Hematopoietic multipotent progenitor cell (in vitro differentiated cells): ENCODE measurements at regions not wholly inside any gene's neighbourhood (a gene's known extent, or its start where the extent isn't known, plus 50 kb on each side); places are given as distances from the start of the nearest gene placed in this dataset.
A peak's percentile ranks its signal among the peaks of the same experiment; 100 is the strongest.

Experiments used
- DNase-seq, 3 donors: peaks; one replicate each; pipeline ENCODE4 v3.0.0-alpha.2; 2011 to 2015; ENCODE audit warnings: low read depth in 2 of 3, low spot score in 2 of 3

GRCh38 chr3:83882701-83883100 is 1076.1 kb upstream of the CADM2 start:
- no peak for DNase-seq

GRCh38 chr3:83890039-83890762 is 1068.6 kb upstream of the CADM2 start:
- no peak for DNase-seq

GRCh38 chr3:83890763-83891135 is 1068.0 kb upstream of the CADM2 start:
- DNase-seq = no peak

DNA sequence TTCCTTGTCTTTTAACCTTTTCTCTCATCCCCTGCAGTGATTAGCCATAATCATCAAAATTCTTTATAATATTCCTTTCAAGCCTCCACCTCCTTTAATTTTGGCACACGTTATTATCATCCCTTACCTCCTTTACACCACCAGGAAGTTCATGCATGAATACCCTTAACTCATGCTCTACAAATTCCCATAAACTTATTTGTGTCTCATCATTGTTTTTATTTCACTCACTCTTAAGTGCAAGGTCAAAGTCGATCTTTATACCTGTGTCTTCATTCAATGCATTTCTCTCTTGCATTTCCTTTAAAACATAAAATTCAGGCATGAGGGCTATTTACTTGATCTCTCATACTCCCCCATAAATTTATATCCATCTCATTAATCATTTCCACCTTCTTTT is 1064.6 kb upstream of the CADM2 start:
- DNase-seq = no peak

DNA sequence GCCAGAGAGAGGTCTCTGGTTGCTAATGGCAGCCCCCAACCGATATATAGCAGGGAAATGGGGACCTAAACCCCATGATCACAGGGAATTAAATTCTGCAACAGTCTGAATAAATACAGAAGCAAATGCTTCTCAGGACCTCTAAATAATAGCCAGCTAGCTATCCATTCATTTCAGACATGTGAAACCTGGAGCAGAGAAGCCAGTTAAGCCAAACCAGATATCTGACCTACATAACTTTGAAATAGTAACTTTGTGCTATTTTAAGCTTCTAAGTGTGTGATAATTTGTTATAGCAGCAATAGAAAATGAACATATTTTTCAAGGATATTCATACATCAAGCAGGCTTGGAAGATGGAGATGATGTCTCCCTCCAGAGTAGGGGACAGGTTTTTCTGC is 1062.9 kb upstream of the CADM2 start:
- no peak for DNase-seq

GRCh38 chr3:83902787-83903533 is 1055.8 kb upstream of the CADM2 start:
- no peak for DNase-seq

- DNase-seq = no peak
These were observed 1045.4 kb upstream of the CADM2 start for GRCh38 chr3:83913381-83913780.

- DNase-seq = no peak
These were observed 1032.5 kb upstream of the CADM2 start for GRCh38 chr3:83926291-83926690.

- peak in 1 of 3 donors; percentile 1 for DNase-seq
These were observed 1030.4 kb upstream of the CADM2 start for GRCh38 chr3:83928391-83928790.

DNA sequence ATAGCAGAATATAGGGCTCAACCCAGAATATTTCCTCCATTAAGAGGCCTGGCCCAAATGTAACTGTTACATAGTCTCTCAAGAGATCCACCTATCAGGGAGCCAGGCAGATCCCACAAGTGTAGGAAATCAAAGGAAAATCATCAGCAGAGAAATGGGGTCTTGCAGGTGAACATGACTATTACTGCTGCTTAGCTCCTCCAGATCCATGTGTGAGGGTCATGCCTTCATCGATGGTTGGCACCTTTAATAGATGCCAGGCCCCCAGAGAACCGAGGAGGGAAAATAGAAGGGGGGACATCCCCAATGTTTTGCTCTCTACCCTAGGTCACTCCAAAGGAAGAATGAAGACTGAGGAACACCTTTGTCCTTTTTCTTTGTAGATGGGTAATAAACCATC is 1029.9 kb upstream of the CADM2 start:
- no peak for DNase-seq

- DNase-seq = no peak
These were observed 1024.4 kb upstream of the CADM2 start for GRCh38 chr3:83934192-83935021.

DNA sequence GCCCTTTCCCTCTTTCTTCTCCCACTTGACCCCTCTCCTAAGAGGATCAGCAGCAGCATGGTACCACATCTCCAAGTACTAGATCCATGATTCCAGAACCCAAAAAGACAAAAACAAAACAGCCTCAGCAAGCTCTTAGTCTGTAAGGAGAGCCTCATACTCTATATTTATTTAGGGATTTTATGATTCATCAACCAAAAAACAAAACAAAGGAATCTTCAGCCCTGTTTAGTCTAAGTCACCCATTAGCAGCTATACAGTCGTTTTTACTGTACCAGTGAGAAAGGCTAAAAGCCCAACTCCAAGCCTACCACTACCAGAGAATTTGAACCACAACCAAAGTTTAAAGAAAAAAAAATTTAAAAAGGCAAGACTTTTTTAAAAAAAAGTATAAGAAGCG is 1020.3 kb upstream of the CADM2 start:
- DNase-seq = no peak

GRCh38 chr3:83941990-83942745 is 1016.6 kb upstream of the CADM2 start:
- no peak for DNase-seq

DNA sequence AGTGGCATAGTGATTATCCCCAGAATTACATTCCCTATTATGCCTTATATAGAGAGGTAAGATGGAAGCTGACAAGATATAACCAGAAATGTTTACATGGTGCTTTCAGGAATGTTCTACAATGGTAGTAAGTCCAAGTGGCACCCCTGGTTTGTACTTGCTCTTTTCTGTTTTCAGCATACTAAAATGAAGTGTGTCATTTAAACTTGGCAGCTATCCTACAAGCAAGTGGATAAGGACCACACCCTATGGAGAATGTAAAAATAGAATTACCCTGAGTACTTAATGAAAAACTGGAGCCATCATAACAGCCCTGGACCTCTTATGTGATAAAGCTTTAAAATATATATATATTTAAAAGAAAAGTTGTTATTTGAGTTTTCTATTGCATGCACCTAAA is 1012.7 kb upstream of the CADM2 start:
- DNase-seq = no peak

DNA sequence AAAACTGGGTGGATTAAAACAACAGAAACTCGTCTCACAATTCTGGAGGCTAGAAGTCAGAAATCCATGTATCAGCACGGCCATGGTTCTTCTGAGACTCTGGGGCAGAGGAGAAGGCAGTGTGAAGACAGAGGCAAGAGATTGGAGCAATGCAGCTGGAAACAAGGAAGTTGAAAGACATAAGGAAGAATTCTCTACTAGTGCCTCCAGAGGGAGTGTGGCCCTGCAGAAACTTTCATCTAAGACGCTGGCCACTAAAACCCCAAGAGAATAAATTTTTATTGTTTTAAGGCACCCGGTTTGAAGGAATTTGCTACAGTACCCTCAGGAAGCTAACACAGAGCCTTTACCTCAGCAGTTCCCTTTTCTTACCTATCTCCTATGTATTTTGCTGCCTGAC is 1012.2 kb upstream of the CADM2 start:
- DNase-seq = no peak

- DNase-seq = no peak
These were observed 1010.0 kb upstream of the CADM2 start for GRCh38 chr3:83948771-83949170.

DNA sequence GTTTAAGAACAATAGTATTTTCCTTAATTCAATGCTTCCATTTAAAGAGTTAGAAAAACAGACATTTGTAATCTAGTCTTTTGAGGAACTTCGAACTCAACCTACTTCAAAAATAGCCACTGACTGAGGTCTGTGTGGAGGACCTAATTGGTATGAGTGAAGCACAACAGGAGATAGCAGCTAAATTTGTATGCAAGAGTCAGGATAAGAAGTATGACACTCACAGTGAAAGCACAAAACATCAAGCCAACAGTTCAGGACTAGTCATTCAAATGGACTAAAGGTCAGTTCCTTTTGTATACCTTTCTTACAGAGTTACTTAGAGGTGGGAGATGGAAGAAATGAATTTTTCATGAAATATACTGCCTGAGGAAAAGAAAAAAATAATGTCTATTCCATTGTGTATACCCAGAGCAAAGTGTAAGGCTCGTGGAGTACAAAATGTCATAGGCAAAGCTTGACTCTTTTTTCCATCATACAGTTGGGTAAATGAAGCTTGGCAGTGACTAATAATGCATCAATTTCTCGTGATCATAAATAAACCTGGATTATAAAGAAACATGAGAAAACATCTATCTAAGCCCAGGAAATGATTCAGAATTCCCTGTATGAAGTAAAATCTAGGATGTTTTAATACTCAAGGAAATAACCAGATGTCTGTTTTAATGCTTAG is 1005.2 kb upstream of the CADM2 start:
- no peak for DNase-seq

GRCh38 chr3:83956431-83956830 is 1002.4 kb upstream of the CADM2 start:
- DNase-seq = no peak

DNA sequence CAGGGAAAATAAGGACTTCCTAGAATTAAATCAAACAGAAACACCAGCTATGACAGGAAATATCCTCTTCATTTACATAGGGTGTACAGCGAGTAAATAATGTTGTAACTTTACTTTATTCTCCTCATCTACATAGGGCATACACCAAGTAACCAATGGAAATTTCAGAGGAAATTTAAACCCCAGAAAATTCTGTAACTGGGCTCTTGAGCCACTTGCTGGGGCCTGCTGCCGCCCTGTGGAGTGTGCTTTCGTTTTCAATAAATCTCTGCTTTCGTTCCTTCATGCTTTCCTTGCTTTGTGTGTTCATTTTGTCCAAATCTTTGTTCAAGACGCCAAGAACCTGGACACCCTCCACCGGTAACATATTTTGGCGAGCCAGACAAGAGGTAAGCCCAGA is 990.4 kb upstream of the CADM2 start:
- DNase-seq = no peak

DNA sequence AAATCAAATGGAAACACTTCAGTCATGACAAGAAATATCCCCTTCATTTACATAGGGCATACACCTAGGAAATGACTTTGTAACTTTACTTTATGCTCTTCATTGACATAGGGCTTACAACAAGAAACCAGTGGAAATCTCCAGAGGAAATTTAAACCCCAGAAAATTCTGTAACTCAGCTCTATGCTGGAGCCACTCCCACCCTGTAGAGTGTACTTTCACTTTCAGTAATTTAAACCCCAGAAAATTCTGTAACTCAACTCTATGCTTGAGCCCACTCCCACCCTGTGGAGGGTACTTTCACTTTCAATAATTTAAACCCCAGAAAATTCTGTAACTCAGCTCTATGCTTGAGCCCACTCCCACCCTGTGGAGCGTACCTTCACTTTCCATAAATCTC is 987.1 kb upstream of the CADM2 start:
- no peak for DNase-seq
